ENCODE measurements at regions not wholly inside any gene's neighbourhood (a gene's known extent, or its start where the extent isn't known, plus 50 kb on each side); places are given as distances from the start of the nearest gene placed in this dataset.

- TF ChIP-seq CTCF (conservative IDR thresholded peaks at IDR 0.05 in 1 of 2, IDR thresholded peaks at IDR 0.05 in 1 of 2; ENCODE audit: low read depth in 1 of 2, low read length in 2 of 2) (no peak), EZH2 (IDR thresholded peaks at IDR 0.05; ENCODE audit: low read length, missing control alignments) (no peak)
Measured at GRCh38 chr2:189951791-189952535, 110.6 kb downstream of the MSTN start.

All from fibroblast of lung (primary cell).